ENCODE measurements at regions not wholly inside any gene's neighbourhood (a gene's known extent, or its start where the extent isn't known, plus 50 kb on each side); places are given as distances from the start of the nearest gene placed in this dataset.
"Not testable (repeated sequence)": the region's sequence is repeated elsewhere in the genome, so short reads cannot be mapped to it uniquely, and the experiment has no call there.

- Mint-ChIP-seq H3K4me1 (ENCODE audit: low read depth) (no peaks in the 10 kb centered on the region), H3K27me3 (no peaks in the 10 kb centered on the region), H3K9me3 (peaks cover 10% of the 10 kb centered on the region)
These were observed 125.2 kb upstream of the EYA4 start for GRCh38 chr6:133115946-133116345.

GRCh38 chr6:133128191-133128590 lies 113.0 kb upstream of the EYA4 start:
- Mint-ChIP-seq H3K9me3 (no peaks in the 10 kb centered on the region), H3K36me3 (ENCODE audit: low read depth) (no peaks in the 10 kb centered on the region), H3K27me3 (no peaks in the 10 kb centered on the region), H3K27ac (no peak overlapping the region), H3K4me1 (ENCODE audit: low read depth) (no peaks in the 10 kb centered on the region), H3K4me3 (no peak overlapping the region)

More at GRCh38 chr6:133115946-133116345, 125.2 kb upstream of the EYA4 start:
- Mint-ChIP-seq H3K36me3 (ENCODE audit: low read depth) (no peaks in the 10 kb centered on the region), H3K27ac (no peak overlapping the region), H3K4me3 (no peak overlapping the region)

GRCh38 chr6:133129556-133129955 lies 111.6 kb upstream of the EYA4 start:
- H3K27ac Mint-ChIP-seq: no peak overlapping the region
- H3K27me3 Mint-ChIP-seq: no peaks in the 10 kb centered on the region
- H3K9me3 Mint-ChIP-seq: no peaks in the 10 kb centered on the region
- H3K4me1 Mint-ChIP-seq (ENCODE audit: low read depth): no peaks in the 10 kb centered on the region
- no peak overlapping the region for H3K4me3 Mint-ChIP-seq
- no peaks in the 10 kb centered on the region for H3K36me3 Mint-ChIP-seq (ENCODE audit: low read depth)

GRCh38 chr6:133130863-133131262 lies 110.3 kb upstream of the EYA4 start:
- H3K36me3 Mint-ChIP-seq (ENCODE audit: low read depth): no peaks in the 10 kb centered on the region
- H3K4me1 Mint-ChIP-seq (ENCODE audit: low read depth): no peaks in the 10 kb centered on the region
- H3K27me3 Mint-ChIP-seq: no peaks in the 10 kb centered on the region
- H3K27ac Mint-ChIP-seq: no peak overlapping the region
- no peaks in the 10 kb centered on the region for H3K9me3 Mint-ChIP-seq
- H3K4me3 Mint-ChIP-seq: no peak overlapping the region

GRCh38 chr6:133131621-133132465 lies 109.3 kb upstream of the EYA4 start:
- H3K4me3 Mint-ChIP-seq: no peak overlapping the region
- no peaks in the 10 kb centered on the region for H3K27me3 Mint-ChIP-seq
- H3K4me1 Mint-ChIP-seq (ENCODE audit: low read depth): no peaks in the 10 kb centered on the region
- no peak overlapping the region for H3K27ac Mint-ChIP-seq
- H3K9me3 Mint-ChIP-seq: no peaks in the 10 kb centered on the region
- H3K36me3 Mint-ChIP-seq (ENCODE audit: low read depth): no peaks in the 10 kb centered on the region

GRCh38 chr6:133132466-133132971 lies 108.6 kb upstream of the EYA4 start:
- H3K9me3 Mint-ChIP-seq: no peaks in the 10 kb centered on the region
- H3K4me3 Mint-ChIP-seq: no peak overlapping the region
- no peak overlapping the region for H3K27ac Mint-ChIP-seq
- no peaks in the 10 kb centered on the region for H3K4me1 Mint-ChIP-seq (ENCODE audit: low read depth)
- H3K27me3 Mint-ChIP-seq: no peaks in the 10 kb centered on the region
- no peaks in the 10 kb centered on the region for H3K36me3 Mint-ChIP-seq (ENCODE audit: low read depth)

- H3K9me3 Mint-ChIP-seq: no peaks in the 10 kb centered on the region
- no peaks in the 10 kb centered on the region for H3K36me3 Mint-ChIP-seq (ENCODE audit: low read depth)
- no peaks in the 10 kb centered on the region for H3K27me3 Mint-ChIP-seq
- no peaks in the 10 kb centered on the region for H3K4me1 Mint-ChIP-seq (ENCODE audit: low read depth)
- no peak overlapping the region for H3K4me3 Mint-ChIP-seq
- no peak overlapping the region for H3K27ac Mint-ChIP-seq
These were observed 104.8 kb upstream of the EYA4 start for GRCh38 chr6:133136177-133136880.

GRCh38 chr6:133147470-133148184 lies 93.5 kb upstream of the EYA4 start:
- not testable (repeated sequence) for H3K9me3 Mint-ChIP-seq; H3K27me3 Mint-ChIP-seq; H3K36me3 Mint-ChIP-seq (ENCODE audit: low read depth); H3K4me3 Mint-ChIP-seq; H3K27ac Mint-ChIP-seq; H3K4me1 Mint-ChIP-seq (ENCODE audit: low read depth)

GRCh38 chr6:133156689-133157088 lies 84.5 kb upstream of the EYA4 start:
- H3K9me3 Mint-ChIP-seq: no peaks in the 10 kb centered on the region
- H3K27me3 Mint-ChIP-seq: no peaks in the 10 kb centered on the region
- no peaks in the 10 kb centered on the region for H3K36me3 Mint-ChIP-seq (ENCODE audit: low read depth)
- H3K4me3 Mint-ChIP-seq: no peak overlapping the region
- no peaks in the 10 kb centered on the region for H3K4me1 Mint-ChIP-seq (ENCODE audit: low read depth)
- H3K27ac Mint-ChIP-seq: no peak overlapping the region

- Mint-ChIP-seq H3K27me3 (no peaks in the 10 kb centered on the region), H3K4me3 (no peak overlapping the region), H3K36me3 (ENCODE audit: low read depth) (no peaks in the 10 kb centered on the region), H3K4me1 (ENCODE audit: low read depth) (no peaks in the 10 kb centered on the region), H3K27ac (no peak overlapping the region), H3K9me3 (no peaks in the 10 kb centered on the region)
These were observed 83.2 kb upstream of the EYA4 start for GRCh38 chr6:133157995-133158394.

GRCh38 chr6:133159255-133159795 lies 81.8 kb upstream of the EYA4 start:
- H3K36me3 Mint-ChIP-seq (ENCODE audit: low read depth): no peaks in the 10 kb centered on the region
- H3K4me3 Mint-ChIP-seq: no peak overlapping the region
- no peak overlapping the region for H3K27ac Mint-ChIP-seq
- peaks cover 3% of the 10 kb centered on the region for H3K27me3 Mint-ChIP-seq
- no peaks in the 10 kb centered on the region for H3K4me1 Mint-ChIP-seq (ENCODE audit: low read depth)
- no peaks in the 10 kb centered on the region for H3K9me3 Mint-ChIP-seq

GRCh38 chr6:133160536-133160935 lies 80.6 kb upstream of the EYA4 start:
- Mint-ChIP-seq H3K27ac (no peak overlapping the region), H3K27me3 (peaks cover 3% of the 10 kb centered on the region), H3K4me3 (no peak overlapping the region)

GRCh38 chr6:133165235-133165634 lies 75.9 kb upstream of the EYA4 start:
- Mint-ChIP-seq H3K36me3 (ENCODE audit: low read depth) (no peaks in the 10 kb centered on the region), H3K9me3 (no peaks in the 10 kb centered on the region), H3K27ac (no peak overlapping the region), H3K4me1 (ENCODE audit: low read depth) (no peaks in the 10 kb centered on the region), H3K4me3 (no peak overlapping the region), H3K27me3 (peaks cover 3% of the 10 kb centered on the region)

More at GRCh38 chr6:133160536-133160935, 80.6 kb upstream of the EYA4 start:
- Mint-ChIP-seq H3K36me3 (ENCODE audit: low read depth) (no peaks in the 10 kb centered on the region), H3K9me3 (no peaks in the 10 kb centered on the region), H3K4me1 (ENCODE audit: low read depth) (no peaks in the 10 kb centered on the region)

- Mint-ChIP-seq H3K4me1 (ENCODE audit: low read depth) (no peaks in the 10 kb centered on the region), H3K27me3 (peaks cover 3% of the 10 kb centered on the region)
These were observed 74.4 kb upstream of the EYA4 start for GRCh38 chr6:133166766-133167165.

GRCh38 chr6:133169901-133170300 lies 71.3 kb upstream of the EYA4 start:
- Mint-ChIP-seq H3K27me3 (no peaks in the 10 kb centered on the region), H3K4me3 (no peak overlapping the region), H3K27ac (no peak overlapping the region), H3K4me1 (ENCODE audit: low read depth) (no peaks in the 10 kb centered on the region), H3K9me3 (peaks cover 3% of the 10 kb centered on the region), H3K36me3 (ENCODE audit: low read depth) (no peaks in the 10 kb centered on the region)

More at GRCh38 chr6:133166766-133167165, 74.4 kb upstream of the EYA4 start:
- Mint-ChIP-seq H3K9me3 (no peaks in the 10 kb centered on the region), H3K27ac (no peak overlapping the region), H3K36me3 (ENCODE audit: low read depth) (no peaks in the 10 kb centered on the region), H3K4me3 (no peak overlapping the region)

Measured in stimulated activated naive CD8-positive, alpha-beta T cell treated with anti-CD3 and anti-CD28 coated beads, Interleukin-15, Interleukin-2, amounts not matched to agents 100 ng/mL and 50 ng/mL, for 24 hours (primary cell).